ENCODE measurements at regions not wholly inside any gene's neighbourhood (a gene's known extent, or its start where the extent isn't known, plus 50 kb on each side); places are given as distances from the start of the nearest gene placed in this dataset.

GRCh38 chr4:116942315-116942714 is 143.1 kb downstream of the TRAM1L1 start:
- Mint-ChIP-seq H3K4me3 (ENCODE audit: low read depth, unreplicated experiment) (no peak overlapping the region), H3K27me3 (ENCODE audit: unreplicated experiment) (no peaks in the 10 kb centered on the region), H3K9me3 (ENCODE audit: low read depth, unreplicated experiment) (no peaks in the 10 kb centered on the region), H3K4me1 (ENCODE audit: low read depth, unreplicated experiment) (no peaks in the 10 kb centered on the region), H3K36me3 (ENCODE audit: insufficient read depth, unreplicated experiment) (no peaks in the 10 kb centered on the region), H3K27ac (ENCODE audit: unreplicated experiment) (no peak overlapping the region)
- CTCF ChIA-PET: no interaction called here
- intact Hi-C loops (cut with micrococcal nuclease; ENCODE audit: unreplicated experiment): no loop called here
- no peak for DNase-seq
- TF ChIP-seq CTCF (IDR thresholded peaks at IDR 0.05; ENCODE audit: unreplicated experiment): no peak
- BruUV-seq (replicated peaks): no TSS peak

GRCh38 chr4:116930329-116930728 is 155.0 kb downstream of the TRAM1L1 start:
- intact Hi-C loops (cut with micrococcal nuclease; ENCODE audit: unreplicated experiment): no loop called here
- no peak for TF ChIP-seq CTCF (IDR thresholded peaks at IDR 0.05; ENCODE audit: unreplicated experiment)
- H3K27ac Mint-ChIP-seq (ENCODE audit: unreplicated experiment): no peak overlapping the region
- no TSS peak for BruUV-seq (replicated peaks)
- H3K4me1 Mint-ChIP-seq (ENCODE audit: low read depth, unreplicated experiment): no peaks in the 10 kb centered on the region
- CTCF ChIA-PET: no interaction called here
- H3K9me3 Mint-ChIP-seq (ENCODE audit: low read depth, unreplicated experiment): no peaks in the 10 kb centered on the region
- H3K36me3 Mint-ChIP-seq (ENCODE audit: insufficient read depth, unreplicated experiment): no peaks in the 10 kb centered on the region
- H3K27me3 Mint-ChIP-seq (ENCODE audit: unreplicated experiment): no peaks in the 10 kb centered on the region
- DNase-seq: no peak
- no peak overlapping the region for H3K4me3 Mint-ChIP-seq (ENCODE audit: low read depth, unreplicated experiment)

GRCh38 chr4:116926631-116927295 is 158.6 kb downstream of the TRAM1L1 start:
- Mint-ChIP-seq H3K36me3 (ENCODE audit: insufficient read depth, unreplicated experiment) (no peaks in the 10 kb centered on the region), H3K4me3 (ENCODE audit: low read depth, unreplicated experiment) (no peak overlapping the region), H3K9me3 (ENCODE audit: low read depth, unreplicated experiment) (no peaks in the 10 kb centered on the region), H3K27ac (ENCODE audit: unreplicated experiment) (no peak overlapping the region), H3K27me3 (ENCODE audit: unreplicated experiment) (no peaks in the 10 kb centered on the region), H3K4me1 (ENCODE audit: low read depth, unreplicated experiment) (no peaks in the 10 kb centered on the region)
- no peak for TF ChIP-seq CTCF (IDR thresholded peaks at IDR 0.05; ENCODE audit: unreplicated experiment)
- CTCF ChIA-PET: interaction anchor here (0.7 kb wide), 1 partner anchor 460 kb away, joined by 3 read pairs; no protein-coding TSS in a partner anchor
- no peak for DNase-seq
- BruUV-seq (replicated peaks): no TSS peak
- intact Hi-C loops (cut with micrococcal nuclease; ENCODE audit: unreplicated experiment): no loop called here

- intact Hi-C loops (cut with micrococcal nuclease; ENCODE audit: unreplicated experiment): no loop called here
- CTCF ChIA-PET: no interaction called here
- Mint-ChIP-seq H3K9me3 (ENCODE audit: low read depth, unreplicated experiment) (no peaks in the 10 kb centered on the region), H3K4me3 (ENCODE audit: low read depth, unreplicated experiment) (no peak overlapping the region), H3K4me1 (ENCODE audit: low read depth, unreplicated experiment) (no peaks in the 10 kb centered on the region), H3K27ac (ENCODE audit: unreplicated experiment) (no peak overlapping the region), H3K36me3 (ENCODE audit: insufficient read depth, unreplicated experiment) (no peaks in the 10 kb centered on the region), H3K27me3 (ENCODE audit: unreplicated experiment) (no peaks in the 10 kb centered on the region)
- TF ChIP-seq CTCF (IDR thresholded peaks at IDR 0.05; ENCODE audit: unreplicated experiment): no peak
- no peak for DNase-seq
- no TSS peak for BruUV-seq (replicated peaks)
These were observed 159.4 kb downstream of the TRAM1L1 start for GRCh38 chr4:116925900-116926457.
